GM12873 (cell line): ENCODE measurements at regions not wholly inside any gene's neighbourhood (a gene's known extent, or its start where the extent isn't known, plus 50 kb on each side); places are given as distances from the start of the nearest gene placed in this dataset.

ENCODE experiments used
- CTCF ChIP-seq: IDR thresholded peaks from 2 replicates; pipeline ENCODE4 v1.5.1; 2012; ENCODE audit warnings: low read depth, mild to moderate bottlenecking, moderate library complexity, low read length, control low read depth; ENCODE audit not compliant: insufficient read depth; ENCODE audit errors: missing control alignments

- no peak for TF ChIP-seq CTCF
Measured at GRCh38 chr14:46325157-46325556, 326.4 kb downstream of the RPL10L start.

- TF ChIP-seq CTCF = no peak
Measured at GRCh38 chr14:46323404-46323762, 328.2 kb downstream of the RPL10L start.

GRCh38 chr14:46322730-46323403 lies 328.7 kb downstream of the RPL10L start:
- TF ChIP-seq CTCF = no peak

GRCh38 chr14:46322076-46322475 lies 329.5 kb downstream of the RPL10L start:
- no peak for TF ChIP-seq CTCF

- no peak for TF ChIP-seq CTCF
Measured at GRCh38 chr14:46306267-46306666, 345.3 kb downstream of the RPL10L start.

GRCh38 chr14:46300765-46301164 lies 350.8 kb downstream of the RPL10L start:
- TF ChIP-seq CTCF = no peak

GRCh38 chr14:46290706-46291105 lies 360.9 kb downstream of the RPL10L start:
- no peak for TF ChIP-seq CTCF
